H1 (cell line): ENCODE measurements at regions not wholly inside any gene's neighbourhood (a gene's known extent, or its start where the extent isn't known, plus 50 kb on each side); places are given as distances from the start of the nearest gene placed in this dataset.
"Not testable (repeated sequence)": the region's sequence is repeated elsewhere in the genome, so short reads cannot be mapped to it uniquely, and the experiment has no call there.

Experiments
- CTCF ChIA-PET: fragments of 300-600 bp; sonication (Branson Sonifier 250); formaldehyde crosslinking; loops from one replicate; lab custom pipeline; 2021; ENCODE audit not compliant: partially characterized antibody; lab: Charles Lee
- POLR2A ChIA-PET: fragments of 300-600 bp; sonication (Branson Sonifier 250); formaldehyde crosslinking; loops from one replicate; lab custom pipeline; 2021; ENCODE audit warnings: inconsistent platforms; ENCODE audit not compliant: partially characterized antibody; lab: Charles Lee
- DNase-seq, 2 experiments: peaks; one replicate each; pipeline versions ENCODE4 v3.0.0 to v3.0.0-alpha.2; 2010 to 2022; ENCODE audit warnings: low spot score in 2 of 2, low read depth in 1 of 2, mixed read lengths in 1 of 2
- FAIRE-seq: peaks from 2 replicates; lab custom pipeline; 2011; peaks lifted over from hg19 to GRCh38; lab: Jason Lieb, UNC
- H2AFZ ChIP-seq: 2 replicates; pipeline ENCODE4 v1.8.1; 2012; ENCODE audit warnings: low read length, inconsistent platforms
- H2AK5ac ChIP-seq: 2 replicates; pipeline ENCODE4 v1.6.1; 2013; ENCODE audit warnings: low read depth, low read length
- H2BK120ac ChIP-seq: replicated peaks from 2 replicates; pipeline ENCODE3; 2013; ENCODE audit warnings: low read depth, low read length, inconsistent platforms
- H2BK12ac ChIP-seq: 2 replicates; pipeline ENCODE4 v1.6.1; 2013; ENCODE audit warnings: low read depth, low read length
- H2BK15ac ChIP-seq: 2 replicates; pipeline ENCODE4 v1.6.1; 2013; ENCODE audit warnings: low read length
- H2BK20ac ChIP-seq: 2 replicates; pipeline ENCODE4 v1.6.1; 2013; ENCODE audit warnings: low read length
- H2BK5ac ChIP-seq: 2 replicates; pipeline ENCODE4 v1.6.1; 2013; ENCODE audit warnings: low read depth, low read length
- H3K14ac ChIP-seq: 2 replicates; pipeline ENCODE4 v1.6.1; 2013; ENCODE audit warnings: inconsistent platforms; ENCODE audit not compliant: insufficient read length
- H3K18ac ChIP-seq: 2 replicates; pipeline ENCODE4 v1.6.1; 2013; ENCODE audit warnings: low read length; ENCODE audit errors: extremely low read depth
- H3K23ac ChIP-seq: 2 replicates; pipeline ENCODE4 v1.6.1; 2013; ENCODE audit warnings: inconsistent platforms; ENCODE audit not compliant: insufficient read length
- H3K23me2 ChIP-seq: 2 replicates; pipeline ENCODE4 v1.6.1; 2013; ENCODE audit warnings: low read depth, low read length
- H3K27ac ChIP-seq: 2 replicates; pipeline ENCODE4 v1.6.1; 2011; ENCODE audit warnings: low read depth, low read length, inconsistent platforms
- H3K27me3 ChIP-seq, 4 experiments: replicated peaks in 1 of 4; 1 replicate in 1 of 4; 2 replicates in 3 of 4; pipeline versions ENCODE4 v1.6.1 to v1.8.1; 2011 to 2013; ENCODE audit warnings: low read length in 3 of 4, mild to moderate bottlenecking in 3 of 4, inconsistent platforms in 2 of 4, mixed read lengths in 2 of 4, moderate library complexity in 1 of 4; ENCODE audit not compliant: control insufficient read depth in 3 of 4, insufficient read depth in 3 of 4; ENCODE audit errors: extremely low read depth in 1 of 4
- H3K36me3 ChIP-seq, 4 experiments: 2 replicates each; pipeline versions ENCODE4 v1.6.1 to v1.8.1; 2011 to 2013; ENCODE audit warnings: mild to moderate bottlenecking in 4 of 4, low read length in 3 of 4, moderate library complexity in 2 of 4, control low read depth in 1 of 4, inconsistent platforms in 1 of 4; ENCODE audit not compliant: insufficient read depth in 4 of 4, control insufficient read depth in 2 of 4
- H3K4ac ChIP-seq: replicated peaks from 2 replicates; pipeline ENCODE3; 2013; ENCODE audit warnings: low read length, low read depth, mixed read lengths, inconsistent platforms; ENCODE audit not compliant: insufficient read length
- H3K4me1 ChIP-seq, 4 experiments: replicated peaks in 1 of 4; 1 replicate in 1 of 4; 2 replicates in 3 of 4; pipeline versions ENCODE4 v1.6.1 to v1.8.1; 2011 to 2013; ENCODE audit warnings: low read length in 3 of 4, inconsistent platforms in 2 of 4, mixed read lengths in 1 of 4; ENCODE audit not compliant: insufficient read depth in 4 of 4, control insufficient read depth in 3 of 4
- H3K4me2 ChIP-seq, 2 experiments: 2 replicates each; pipeline versions ENCODE4 v1.6.1 to v1.8.1; 2011 to 2013; ENCODE audit warnings: low read depth in 2 of 2, low read length in 2 of 2, control low read depth in 1 of 2, inconsistent platforms in 1 of 2, mild to moderate bottlenecking in 1 of 2; ENCODE audit not compliant: insufficient read depth in 1 of 2
- H3K4me3 ChIP-seq, 4 experiments: fragments of 200-600, 300-600 bp in 1 of 4; sonication (generic), shearing (Covaris generic), sonication (Bioruptor Twin) in 1 of 4; 2 replicates each; pipeline versions ENCODE4 v1.5.1 to v1.8.1; 2011 to 2016; ENCODE audit warnings: low read length in 4 of 4, low read depth in 3 of 4, control low read depth in 2 of 4, inconsistent platforms in 2 of 4, mild to moderate bottlenecking in 2 of 4, mixed read lengths in 1 of 4, moderate library complexity in 1 of 4; ENCODE audit not compliant: insufficient read depth in 2 of 4; ENCODE audit errors: extremely low read depth in 1 of 4
- H3K56ac ChIP-seq: replicated peaks from 2 replicates; pipeline ENCODE3; 2013; ENCODE audit warnings: low read depth, mild to moderate bottlenecking, mixed read lengths, low read length, inconsistent platforms; ENCODE audit not compliant: insufficient read length
- H3K79me1 ChIP-seq: 2 replicates; pipeline ENCODE4 v1.6.1; 2013; ENCODE audit warnings: low read depth, low read length, control low read depth
- H3K79me2 ChIP-seq, 2 experiments: 2 replicates each; pipeline versions ENCODE4 v1.6.1 to v1.8.1; 2012 to 2013; ENCODE audit warnings: low read length in 2 of 2, mild to moderate bottlenecking in 2 of 2, inconsistent platforms in 1 of 2; ENCODE audit not compliant: insufficient read depth in 2 of 2, control insufficient read depth in 1 of 2
- H3K9ac ChIP-seq, 4 experiments: replicated peaks in 1 of 4; 1 replicate in 1 of 4; 2 replicates in 3 of 4; pipeline versions ENCODE4 v1.6.1 to v1.8.1; 2011 to 2013; ENCODE audit warnings: low read depth in 3 of 4, low read length in 3 of 4, control low read depth in 2 of 4, mild to moderate bottlenecking in 2 of 4, moderate library complexity in 2 of 4, inconsistent platforms in 1 of 4; ENCODE audit errors: extremely low read depth in 1 of 4
- H3K9me3 ChIP-seq, 2 experiments: 2 replicates each; pipeline versions ENCODE4 v1.6.1 to v1.8.1; 2012 to 2013; ENCODE audit warnings: mild to moderate bottlenecking in 2 of 2, moderate library complexity in 2 of 2, control low read depth in 1 of 2, inconsistent platforms in 1 of 2, low read depth in 1 of 2, low read length in 1 of 2, mixed read lengths in 1 of 2; ENCODE audit not compliant: insufficient read depth in 2 of 2
- H4K20me1 ChIP-seq, 2 experiments: replicated peaks in 1 of 2; 2 replicates each; pipeline versions ENCODE3 to v1.8.1; 2011 to 2013; ENCODE audit warnings: inconsistent platforms in 2 of 2, low read length in 2 of 2, mild to moderate bottlenecking in 1 of 2; ENCODE audit not compliant: insufficient read depth in 2 of 2, control insufficient read depth in 1 of 2
- H4K5ac ChIP-seq: 2 replicates; pipeline ENCODE4 v1.6.1; 2013; ENCODE audit warnings: low read length, low read depth, mixed read lengths, inconsistent platforms; ENCODE audit not compliant: insufficient read length
- H4K8ac ChIP-seq: 2 replicates; pipeline ENCODE4 v1.8.0; 2013; ENCODE audit warnings: mild to moderate bottlenecking, moderate library complexity, low read length, inconsistent platforms; ENCODE audit not compliant: insufficient read depth; ENCODE audit errors: extremely low read depth
- H4K91ac ChIP-seq: replicated peaks from 2 replicates; pipeline ENCODE3; 2013; ENCODE audit warnings: low read length, mixed read lengths, inconsistent platforms; ENCODE audit not compliant: insufficient read length
- WGBS, 2 experiments: shearing (Covaris generic) in 1 of 2; methylation state at CpG; one replicate each; pipeline versions ENCODE4 v1.1.6 to v1.1.7; 2013 to 2015; ENCODE audit warnings: low lambda C conversion rate in 2 of 2, mixed read lengths in 2 of 2, inconsistent platforms in 1 of 2, low coverage in 1 of 2, missing lambda C conversion rate in 1 of 2; ENCODE audit not compliant: insufficient replicate concordance in 2 of 2, insufficient coverage in 1 of 2, insufficient read length in 1 of 2; ENCODE audit errors: extremely low coverage in 1 of 2, missing lambda C conversion rate in 1 of 2; 5-methylcytosine and 5-hydroxymethylcytosine counted together

DNA sequence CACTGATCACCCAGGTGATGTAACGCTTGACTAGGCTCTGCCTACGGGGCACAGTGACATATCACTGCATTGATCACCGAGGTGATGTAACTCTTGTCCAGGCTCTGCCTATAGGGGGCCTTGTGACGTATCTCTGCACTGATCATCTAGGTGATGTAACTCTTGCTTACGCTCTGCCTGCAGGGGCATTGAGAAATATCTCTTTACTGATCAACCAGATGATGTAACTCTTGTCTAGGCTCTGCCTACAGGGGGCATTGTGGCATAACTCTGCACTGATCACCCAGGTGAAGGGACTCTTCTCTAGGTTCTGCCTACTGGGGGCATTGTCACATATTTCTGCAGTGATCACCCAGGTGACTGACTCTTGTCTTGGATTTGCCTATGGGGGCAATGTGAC, 50.9 kb upstream of the USP14 start:
- CTCF ChIA-PET, H3K27ac ChIP-seq, H2AFZ ChIP-seq, H2BK20ac ChIP-seq, H4K20me1 ChIP-seq, H3K36me3 ChIP-seq, H3K79me2 ChIP-seq, H2BK120ac ChIP-seq, H2BK12ac ChIP-seq, FAIRE-seq, H3K23ac ChIP-seq, H4K5ac ChIP-seq, H2AK5ac ChIP-seq, H3K4me1 ChIP-seq, DNase-seq, H4K8ac ChIP-seq, H3K18ac ChIP-seq, H3K79me1 ChIP-seq, H3K23me2 ChIP-seq, POLR2A ChIA-PET, H3K56ac ChIP-seq, H3K27me3 ChIP-seq, H3K14ac ChIP-seq, H4K91ac ChIP-seq, H3K4me2 ChIP-seq, H2BK5ac ChIP-seq, H3K4me3 ChIP-seq, H2BK15ac ChIP-seq, H3K9ac ChIP-seq, H3K4ac ChIP-seq: not testable (repeated sequence)
- peaks cover 24 to 30% of the 10 kb centered on the region in 2 experiments for H3K9me3 ChIP-seq
- 73% methylated on average over 5 of the region's 5 CpGs; no CpG with 5 or more reads in 1 of the 2 experiments for WGBS, 2 experiments

DNA sequence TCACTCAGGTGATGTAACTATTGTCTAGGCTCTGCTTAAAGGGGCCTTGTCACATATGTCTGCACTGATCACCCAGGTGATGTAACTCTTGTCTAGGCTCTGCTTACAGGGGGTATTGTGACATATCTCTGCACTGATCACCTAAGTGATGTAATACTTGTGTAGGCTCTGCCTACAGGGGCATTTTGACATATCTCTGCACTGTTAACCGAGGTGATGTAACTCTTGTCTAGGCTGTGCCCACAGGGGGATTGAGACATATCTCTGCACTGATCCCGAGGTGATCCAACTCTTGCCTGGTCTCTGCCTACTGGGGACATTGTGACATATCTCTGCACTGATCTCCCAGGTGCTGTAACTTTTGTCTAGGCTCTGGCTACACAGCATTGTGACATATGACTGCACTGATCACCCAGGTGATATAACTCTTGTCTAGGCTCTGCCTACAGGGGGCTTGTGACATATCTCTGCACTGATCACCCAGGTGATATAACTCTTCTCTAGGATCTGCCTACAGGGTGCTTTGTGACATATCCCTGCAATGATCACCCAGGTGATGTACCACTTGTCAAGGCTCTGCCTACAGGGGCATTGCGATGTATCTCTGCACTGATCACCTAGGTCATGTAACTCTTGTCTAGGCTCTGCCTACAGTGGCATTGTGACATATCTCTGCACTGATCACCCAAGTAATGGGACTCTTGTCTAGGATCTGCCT, 50.3 kb upstream of the USP14 start:
- H2BK15ac ChIP-seq, H3K14ac ChIP-seq, H4K5ac ChIP-seq, POLR2A ChIA-PET, H4K8ac ChIP-seq, H3K36me3 ChIP-seq, H3K79me2 ChIP-seq, H3K4me3 ChIP-seq, H3K4ac ChIP-seq, H4K20me1 ChIP-seq, H3K27ac ChIP-seq, H3K18ac ChIP-seq, H3K4me2 ChIP-seq, H2BK12ac ChIP-seq, H3K9ac ChIP-seq, H2AFZ ChIP-seq, H2BK5ac ChIP-seq, H2BK20ac ChIP-seq, H4K91ac ChIP-seq, FAIRE-seq, H2BK120ac ChIP-seq, H2AK5ac ChIP-seq, H3K23me2 ChIP-seq, H3K79me1 ChIP-seq, H3K27me3 ChIP-seq, CTCF ChIA-PET, H3K4me1 ChIP-seq, H3K23ac ChIP-seq, H3K56ac ChIP-seq: not testable (repeated sequence)
- H3K9me3 ChIP-seq, result peaks cover 24 to 30% of the 10 kb centered on the region in 2 experiments
- peak in 1 of 2 experiments; percentile 61 for DNase-seq
- WGBS, 2 experiments, result 63% methylated on average over 3 of the region's 3 CpGs; no CpG with 5 or more reads in 1 of the 2 experiments
